Ishikawa (cell line): ENCODE measurements at regions not wholly inside any gene's neighbourhood (a gene's known extent, or its start where the extent isn't known, plus 50 kb on each side); places are given as distances from the start of the nearest gene placed in this dataset.

Experiments used
- CEBPB ChIP-seq: IDR thresholded peaks from 2 replicates; pipeline ENCODE4 v1.6.1; 2012
- CREB1 ChIP-seq: IDR thresholded peaks from 2 replicates; pipeline ENCODE4 v1.6.1; 2012; ENCODE audit warnings: low read depth
- EGR1 ChIP-seq: IDR thresholded peaks from 2 replicates; pipeline ENCODE4 v1.6.1; 2012
- EP300 ChIP-seq: IDR thresholded peaks from 2 replicates; pipeline ENCODE4 v1.6.1; 2012; ENCODE audit warnings: borderline replicate concordance
- FOXM1 ChIP-seq: IDR thresholded peaks from 2 replicates; pipeline ENCODE4 v1.6.1; 2012; ENCODE audit warnings: low read depth, borderline replicate concordance
- NFIC ChIP-seq: IDR thresholded peaks from 2 replicates; pipeline ENCODE4 v1.6.1; 2012
- RAD21 ChIP-seq: IDR thresholded peaks from 2 replicates; pipeline ENCODE4 v1.6.1; 2012; ENCODE audit warnings: low read depth
- TAF1 ChIP-seq: IDR thresholded peaks from 2 replicates; pipeline ENCODE4 v1.6.1; 2012; ENCODE audit warnings: low read depth, mild to moderate bottlenecking
- TCF12 ChIP-seq: IDR thresholded peaks from 2 replicates; pipeline ENCODE4 v1.6.1; 2012; ENCODE audit warnings: low read depth
- TEAD4 ChIP-seq: IDR thresholded peaks from 2 replicates; pipeline ENCODE4 v1.6.1; 2012
- YY1 ChIP-seq: IDR thresholded peaks from 2 replicates; pipeline ENCODE4 v1.6.1; 2012; ENCODE audit warnings: low read depth
- ZBTB7A ChIP-seq: IDR thresholded peaks from 2 replicates; pipeline ENCODE4 v1.6.1; 2012; ENCODE audit warnings: low read depth
- TF ChIP-seq, protein P1 (sequence below): IDR thresholded peaks from 2 replicates; pipeline ENCODE4 v1.6.1; 2012
- TF ChIP-seq, protein P2 (sequence below): IDR thresholded peaks from 2 replicates; pipeline ENCODE4 v1.6.1; 2012; ENCODE audit warnings: low read depth, mild to moderate bottlenecking
- TF ChIP-seq, protein P3 (sequence below): IDR thresholded peaks from 2 replicates; pipeline ENCODE4 v1.6.1; 2012

DNA sequence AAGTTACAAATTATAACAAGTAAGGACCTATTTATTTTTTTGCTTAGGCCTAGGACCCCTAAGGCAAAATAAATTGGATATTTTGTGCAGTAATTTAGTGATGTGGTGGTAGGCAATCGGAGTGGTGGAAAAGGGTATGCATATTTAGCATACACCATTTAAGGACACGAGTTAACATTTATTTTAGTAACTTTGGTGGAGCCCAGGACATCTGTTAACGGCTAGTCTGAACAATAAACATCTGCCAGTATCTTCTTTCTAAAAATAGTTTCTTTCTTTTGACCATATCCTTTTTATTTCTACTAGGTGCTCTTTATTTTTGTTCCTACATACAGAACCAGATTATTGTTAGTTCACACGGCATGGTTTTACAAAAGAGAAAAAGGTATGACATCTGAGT, 326.3 kb downstream of the CHL1 start:
- TF ChIP-seq TEAD4 = no peak
- TF ChIP-seq, protein P1, sequence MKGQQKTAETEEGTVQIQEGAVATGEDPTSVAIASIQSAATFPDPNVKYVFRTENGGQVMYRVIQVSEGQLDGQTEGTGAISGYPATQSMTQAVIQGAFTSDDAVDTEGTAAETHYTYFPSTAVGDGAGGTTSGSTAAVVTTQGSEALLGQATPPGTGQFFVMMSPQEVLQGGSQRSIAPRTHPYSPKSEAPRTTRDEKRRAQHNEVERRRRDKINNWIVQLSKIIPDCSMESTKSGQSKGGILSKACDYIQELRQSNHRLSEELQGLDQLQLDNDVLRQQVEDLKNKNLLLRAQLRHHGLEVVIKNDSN = no peak
- TF ChIP-seq NFIC = no peak
- no peak for TF ChIP-seq EP300

DNA sequence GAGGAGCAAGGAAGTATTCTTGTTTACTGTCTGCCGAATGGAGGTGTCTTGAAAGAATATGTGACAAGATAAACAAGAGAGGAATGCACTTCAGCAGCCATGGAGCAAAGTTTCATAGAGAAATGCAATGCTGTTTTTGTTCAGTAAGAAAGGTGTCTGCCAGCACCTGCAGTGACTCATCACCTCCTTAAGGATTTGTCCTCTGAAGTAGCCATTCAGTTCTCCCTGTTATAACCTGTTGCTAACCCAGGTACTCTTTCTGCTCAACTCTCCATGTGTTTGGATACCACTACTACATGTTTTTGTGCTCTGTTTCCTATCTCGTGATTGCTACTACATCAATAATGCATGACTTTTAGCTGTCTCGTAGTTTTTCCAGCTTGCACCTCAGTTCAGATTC, 328.9 kb downstream of the CHL1 start:
- TF ChIP-seq TEAD4 (no peak), TAF1 (no peak), TCF12 (no peak), FOXM1 (no peak), YY1 (no peak), RAD21 (no peak), CREB1 (no peak), NFIC (no peak), EP300 (no peak), EGR1 (no peak), ZBTB7A (no peak), CEBPB (no peak)
- TF ChIP-seq, protein P2, sequence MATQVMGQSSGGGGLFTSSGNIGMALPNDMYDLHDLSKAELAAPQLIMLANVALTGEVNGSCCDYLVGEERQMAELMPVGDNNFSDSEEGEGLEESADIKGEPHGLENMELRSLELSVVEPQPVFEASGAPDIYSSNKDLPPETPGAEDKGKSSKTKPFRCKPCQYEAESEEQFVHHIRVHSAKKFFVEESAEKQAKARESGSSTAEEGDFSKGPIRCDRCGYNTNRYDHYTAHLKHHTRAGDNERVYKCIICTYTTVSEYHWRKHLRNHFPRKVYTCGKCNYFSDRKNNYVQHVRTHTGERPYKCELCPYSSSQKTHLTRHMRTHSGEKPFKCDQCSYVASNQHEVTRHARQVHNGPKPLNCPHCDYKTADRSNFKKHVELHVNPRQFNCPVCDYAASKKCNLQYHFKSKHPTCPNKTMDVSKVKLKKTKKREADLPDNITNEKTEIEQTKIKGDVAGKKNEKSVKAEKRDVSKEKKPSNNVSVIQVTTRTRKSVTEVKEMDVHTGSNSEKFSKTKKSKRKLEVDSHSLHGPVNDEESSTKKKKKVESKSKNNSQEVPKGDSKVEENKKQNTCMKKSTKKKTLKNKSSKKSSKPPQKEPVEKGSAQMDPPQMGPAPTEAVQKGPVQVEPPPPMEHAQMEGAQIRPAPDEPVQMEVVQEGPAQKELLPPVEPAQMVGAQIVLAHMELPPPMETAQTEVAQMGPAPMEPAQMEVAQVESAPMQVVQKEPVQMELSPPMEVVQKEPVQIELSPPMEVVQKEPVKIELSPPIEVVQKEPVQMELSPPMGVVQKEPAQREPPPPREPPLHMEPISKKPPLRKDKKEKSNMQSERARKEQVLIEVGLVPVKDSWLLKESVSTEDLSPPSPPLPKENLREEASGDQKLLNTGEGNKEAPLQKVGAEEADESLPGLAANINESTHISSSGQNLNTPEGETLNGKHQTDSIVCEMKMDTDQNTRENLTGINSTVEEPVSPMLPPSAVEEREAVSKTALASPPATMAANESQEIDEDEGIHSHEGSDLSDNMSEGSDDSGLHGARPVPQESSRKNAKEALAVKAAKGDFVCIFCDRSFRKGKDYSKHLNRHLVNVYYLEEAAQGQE = no peak
- TF ChIP-seq, protein P3, sequence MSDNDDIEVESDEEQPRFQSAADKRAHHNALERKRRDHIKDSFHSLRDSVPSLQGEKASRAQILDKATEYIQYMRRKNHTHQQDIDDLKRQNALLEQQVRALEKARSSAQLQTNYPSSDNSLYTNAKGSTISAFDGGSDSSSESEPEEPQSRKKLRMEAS = no peak
- TF ChIP-seq, protein P1 = no peak

DNA sequence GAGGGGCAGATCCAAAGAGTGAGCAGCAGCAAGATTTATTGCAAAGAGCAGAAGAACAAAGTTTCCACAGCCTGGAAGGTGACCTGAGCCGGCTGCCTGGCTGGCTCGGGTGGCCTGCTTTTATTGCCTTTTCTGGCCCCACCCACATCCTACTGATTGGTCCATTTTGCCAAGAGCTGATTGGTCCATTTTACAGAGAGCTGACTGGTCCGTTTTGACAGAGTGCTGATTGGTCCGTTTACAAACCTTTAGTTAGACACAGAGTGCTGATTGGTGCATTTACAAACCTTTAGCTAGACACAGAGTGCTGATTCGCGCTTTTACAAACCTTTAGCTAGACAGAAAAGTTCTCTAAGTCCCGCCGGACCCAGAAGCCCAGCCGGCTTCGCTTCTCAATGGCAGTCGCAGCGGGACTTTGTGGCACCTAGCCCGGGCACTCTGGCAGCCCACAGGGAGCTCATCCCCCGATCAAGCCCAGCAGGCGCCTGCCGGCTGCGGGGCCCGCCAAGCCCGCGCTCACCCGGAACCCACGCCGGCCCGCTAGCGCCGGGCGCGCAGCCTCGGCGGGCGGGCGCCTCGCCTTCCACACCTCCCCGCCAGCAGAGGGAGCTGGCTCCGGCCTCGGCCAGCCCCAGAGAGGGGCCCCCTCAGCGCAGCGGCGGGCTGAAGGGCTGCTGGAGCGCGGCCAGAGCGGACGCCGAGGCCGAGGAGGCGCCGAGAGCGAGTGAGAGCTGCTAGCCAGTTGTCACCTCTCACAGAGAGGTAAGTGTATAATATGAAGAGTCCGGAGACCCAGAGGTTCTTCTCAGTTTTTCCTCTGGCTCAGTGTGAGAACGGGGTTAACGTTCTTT, 339.2 kb downstream of the CHL1 start:
- TF ChIP-seq TAF1 = no peak
- no peak for TF ChIP-seq EGR1
- no peak for TF ChIP-seq YY1
- TF ChIP-seq FOXM1 = no peak
- TF ChIP-seq ZBTB7A = no peak
- TF ChIP-seq CREB1 = no peak

DNA sequence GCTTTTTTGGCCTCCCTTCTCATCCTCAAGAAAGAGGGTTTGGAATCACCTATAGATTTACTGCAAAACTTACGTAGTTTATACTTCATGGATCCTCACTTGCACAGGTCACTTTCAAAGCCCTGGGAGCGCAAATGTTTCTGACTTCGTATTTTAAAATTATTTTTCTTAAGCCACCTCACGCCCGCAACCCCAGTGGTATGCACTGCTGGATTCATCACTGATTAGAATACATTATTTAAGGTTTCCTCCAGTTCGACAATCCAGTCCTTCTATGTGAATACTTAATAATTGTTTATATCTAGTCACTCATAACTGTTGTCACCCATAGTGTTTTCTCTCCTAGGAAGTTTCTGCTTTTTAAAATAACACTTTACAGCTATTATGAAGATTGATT, 339.9 kb downstream of the CHL1 start:
- TF ChIP-seq NFIC = no peak
- TF ChIP-seq CREB1 = no peak

DNA sequence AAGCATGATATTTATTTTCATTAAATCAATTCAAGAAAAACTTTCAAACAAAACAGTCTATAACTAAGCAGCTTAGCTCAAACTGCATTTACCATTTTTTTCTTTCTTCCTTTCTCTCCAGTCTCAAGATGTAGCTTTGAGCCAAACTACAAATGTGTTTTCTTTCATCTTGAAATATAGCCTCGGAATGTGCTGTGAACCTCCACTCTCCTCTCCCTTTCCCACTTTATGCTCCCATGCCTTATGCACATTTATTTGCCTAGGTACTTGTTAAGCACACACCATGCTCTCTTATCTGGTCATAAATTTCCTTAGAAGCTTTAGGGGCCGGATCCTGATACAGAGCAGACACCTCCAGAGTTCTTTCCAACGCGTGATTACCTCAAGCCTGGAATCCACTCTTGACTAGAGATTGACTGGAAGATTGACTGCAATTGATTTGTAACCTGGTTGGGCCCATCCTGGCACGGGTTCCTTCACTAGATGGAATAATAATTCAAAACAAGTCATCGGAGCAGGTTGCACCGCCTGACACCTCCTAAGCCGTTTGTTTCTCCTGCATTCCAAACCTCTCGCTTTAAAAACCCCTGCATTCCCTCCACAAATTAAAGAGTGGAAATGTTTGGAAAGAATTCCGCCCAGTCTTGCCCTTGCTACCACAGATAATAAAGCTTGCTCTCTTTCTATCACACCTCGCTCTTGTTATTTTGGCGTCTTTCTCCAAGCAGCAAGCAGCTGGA, 344.7 kb downstream of the CHL1 start:
- TF ChIP-seq EP300 (peak; percentile 33; the same call in 1 of the 2 replicates), TEAD4 (no peak)
- TF ChIP-seq, protein P1 = no peak

DNA sequence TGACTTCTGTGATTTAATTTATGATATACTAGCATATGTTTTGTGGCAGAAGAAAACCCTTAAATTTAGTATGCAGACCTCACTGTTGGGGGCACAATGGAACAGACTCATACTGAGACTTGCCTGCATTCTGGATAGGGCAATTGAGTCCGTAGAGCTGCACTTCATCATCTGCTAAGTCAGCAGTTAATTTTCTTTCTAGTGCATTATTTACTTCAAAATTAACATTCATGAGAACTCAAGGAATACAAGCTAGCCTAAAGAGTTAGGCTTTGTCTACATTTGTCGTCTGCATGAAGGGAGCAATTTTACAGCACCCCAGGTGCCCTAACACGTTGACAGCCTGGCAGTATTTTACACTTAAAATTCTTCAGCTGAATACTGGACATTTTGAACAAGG, 345.5 kb downstream of the CHL1 start:
- TF ChIP-seq YY1 = no peak
- TF ChIP-seq FOXM1 = no peak
- no peak for TF ChIP-seq RAD21
- TF ChIP-seq ZBTB7A = no peak
- no peak for TF ChIP-seq TAF1
- TF ChIP-seq CREB1 = no peak
- TF ChIP-seq TEAD4 = no peak
- no peak for TF ChIP-seq CEBPB
- TF ChIP-seq, protein P2 = no peak
- no peak for TF ChIP-seq TCF12
- TF ChIP-seq EP300 = no peak
- TF ChIP-seq NFIC = no peak
- TF ChIP-seq, protein P1 = no peak
- no peak for TF ChIP-seq EGR1
- TF ChIP-seq, protein P3 = no peak
